HUDEP-2 (cell line): ENCODE measurements at regions not wholly inside any gene's neighbourhood (a gene's known extent, or its start where the extent isn't known, plus 50 kb on each side); places are given as distances from the start of the nearest gene placed in this dataset.

Source experiments
- DNase-seq, 76 experiments: peaks; one replicate each; lab custom pipeline; 2025; ENCODE audit not compliant: unreplicated experiment in 76 of 76; lab: John Stamatoyannopoulos, UW

GRCh38 chr14:97724265-97724731 is 927.1 kb downstream of the VRK1 start:
- DNase-seq = no peak

DNA sequence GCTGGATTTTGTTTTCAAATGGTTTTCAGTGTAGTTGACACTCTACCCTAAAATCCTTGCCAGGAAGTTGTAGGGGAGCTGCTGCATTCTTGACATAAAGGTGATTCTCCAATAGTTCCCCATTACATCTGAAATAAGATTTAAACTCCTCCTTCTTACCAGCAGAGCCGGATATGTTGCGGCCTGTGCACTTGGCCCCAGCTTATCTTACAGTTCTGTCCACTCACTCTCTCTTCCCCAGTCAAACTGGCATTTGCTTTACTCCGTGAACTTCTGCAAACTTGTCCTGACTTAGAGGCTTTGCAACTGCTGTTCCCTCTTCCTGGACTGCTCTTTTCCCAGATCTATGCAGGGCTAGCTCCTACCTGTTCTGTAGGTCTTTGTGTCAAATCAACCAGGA is 929.5 kb downstream of the VRK1 start:
- no peak for DNase-seq

GRCh38 chr14:97730706-97731105 is 933.5 kb downstream of the VRK1 start:
- DNase-seq = no peak

- no peak for DNase-seq
Measured at GRCh38 chr14:97731800-97732199, 934.6 kb downstream of the VRK1 start.

DNA sequence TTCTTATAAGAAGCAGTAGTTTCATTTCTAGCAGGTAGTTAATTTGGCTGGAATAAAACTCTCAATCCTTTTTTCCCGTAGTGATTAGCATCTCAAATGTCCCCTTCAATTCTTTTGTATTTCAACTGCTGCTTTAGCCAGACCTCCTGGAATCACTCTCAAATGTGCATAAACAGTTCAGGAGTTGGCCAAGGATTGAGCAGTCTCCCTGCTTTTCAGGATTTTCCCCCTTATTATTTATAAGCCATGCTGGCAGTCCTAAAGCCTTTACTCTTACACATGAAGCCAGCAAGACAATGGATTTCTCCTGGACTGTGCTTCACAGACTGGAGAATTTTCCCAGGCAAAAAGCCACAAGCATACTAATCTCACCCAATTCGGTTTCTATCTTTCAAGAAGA is 950.1 kb downstream of the VRK1 start:
- DNase-seq = no peak

GRCh38 chr14:97748616-97749015 is 951.4 kb downstream of the VRK1 start:
- no peak for DNase-seq

GRCh38 chr14:97757491-97757890 is 960.3 kb downstream of the VRK1 start:
- DNase-seq = no peak

GRCh38 chr14:97760050-97760449 is 962.9 kb downstream of the VRK1 start:
- DNase-seq = no peak

DNA sequence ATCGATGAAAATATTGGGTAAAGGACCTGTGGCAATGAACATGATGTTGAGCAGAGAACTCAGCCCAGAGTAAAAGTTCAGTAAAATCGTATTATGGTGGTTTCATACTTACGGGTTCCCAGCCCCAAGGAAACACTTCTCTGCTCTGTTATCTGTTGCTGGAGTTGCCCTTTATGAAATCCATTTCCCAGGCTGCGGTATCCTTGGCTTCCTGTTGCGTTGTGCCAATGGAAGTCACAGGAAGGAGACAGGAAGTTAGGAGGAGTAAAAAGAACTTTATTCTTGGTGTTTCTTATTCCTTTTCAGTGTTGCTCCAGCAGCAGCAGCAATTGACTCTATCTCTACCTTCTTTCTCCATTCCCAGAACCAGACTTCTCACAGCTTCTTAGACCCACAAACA is 965.2 kb downstream of the VRK1 start:
- DNase-seq = no peak

DNA sequence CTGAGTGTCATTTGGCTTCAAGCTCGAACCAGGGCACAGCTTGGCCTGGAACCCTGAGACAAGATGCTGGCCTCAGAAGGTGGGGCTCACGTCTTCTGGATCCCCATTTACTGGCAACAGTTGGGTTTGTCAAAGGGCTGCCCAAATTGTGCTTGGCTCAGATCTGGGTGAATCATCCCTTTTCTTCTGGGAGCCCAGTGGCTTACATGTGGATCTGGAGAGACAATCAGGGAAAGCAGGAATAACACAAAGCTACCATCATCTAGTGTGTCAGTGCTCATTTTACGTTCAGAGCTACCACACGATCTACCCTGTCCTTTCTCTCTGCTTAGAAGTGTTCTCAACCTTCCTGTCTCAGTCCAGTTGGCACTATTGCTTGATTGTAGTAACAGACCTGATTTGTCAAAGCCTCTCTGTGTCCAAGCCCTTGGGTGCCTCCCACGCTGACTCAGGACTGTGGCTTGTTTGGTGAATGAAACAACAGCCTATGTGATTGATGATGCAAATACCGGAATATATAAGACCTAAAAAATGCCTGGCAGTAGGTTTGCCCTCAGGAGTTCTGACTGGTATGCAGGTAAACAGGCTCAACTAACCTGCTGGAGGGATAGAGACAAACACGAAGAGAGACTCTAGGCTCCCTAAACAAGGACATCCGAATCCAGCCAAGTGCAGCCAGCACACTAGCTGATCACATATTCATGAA is 974.3 kb downstream of the VRK1 start:
- no peak for DNase-seq

- DNase-seq = no peak
Measured at GRCh38 chr14:97773598-97773997, 976.4 kb downstream of the VRK1 start.

DNA sequence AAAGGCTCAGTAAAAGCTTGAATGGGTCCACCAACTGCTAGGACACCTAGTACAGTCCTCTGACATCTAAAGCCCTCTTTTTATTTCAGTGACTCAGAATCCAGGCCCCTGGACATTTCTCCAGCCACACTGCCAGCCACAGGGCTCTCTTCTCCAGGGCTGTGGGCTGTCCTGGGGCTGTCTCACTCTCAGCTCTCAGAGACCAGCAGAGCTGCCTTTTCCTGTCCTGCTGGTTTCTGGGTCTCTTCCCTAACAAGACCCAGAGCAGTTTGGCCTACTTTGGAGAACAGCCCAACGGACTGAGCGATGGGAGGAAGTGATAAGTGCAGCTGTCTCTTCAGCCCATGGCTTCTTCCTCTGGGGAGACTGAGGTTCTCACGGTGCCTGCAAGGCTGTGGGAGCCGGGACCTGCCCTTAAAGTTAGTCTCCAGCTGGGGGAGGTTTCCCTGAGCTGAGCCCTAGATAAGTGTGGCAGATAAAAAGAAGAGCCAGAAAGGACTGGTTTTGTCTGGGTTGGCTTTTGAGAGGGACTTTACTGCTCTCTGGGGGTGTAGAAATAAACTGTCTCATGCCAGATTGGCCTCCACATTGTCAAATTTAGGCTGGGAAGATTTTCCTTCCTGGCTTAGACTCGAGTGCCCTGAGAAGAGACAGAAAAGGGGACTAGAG is 979.8 kb downstream of the VRK1 start:
- no peak for DNase-seq

DNA sequence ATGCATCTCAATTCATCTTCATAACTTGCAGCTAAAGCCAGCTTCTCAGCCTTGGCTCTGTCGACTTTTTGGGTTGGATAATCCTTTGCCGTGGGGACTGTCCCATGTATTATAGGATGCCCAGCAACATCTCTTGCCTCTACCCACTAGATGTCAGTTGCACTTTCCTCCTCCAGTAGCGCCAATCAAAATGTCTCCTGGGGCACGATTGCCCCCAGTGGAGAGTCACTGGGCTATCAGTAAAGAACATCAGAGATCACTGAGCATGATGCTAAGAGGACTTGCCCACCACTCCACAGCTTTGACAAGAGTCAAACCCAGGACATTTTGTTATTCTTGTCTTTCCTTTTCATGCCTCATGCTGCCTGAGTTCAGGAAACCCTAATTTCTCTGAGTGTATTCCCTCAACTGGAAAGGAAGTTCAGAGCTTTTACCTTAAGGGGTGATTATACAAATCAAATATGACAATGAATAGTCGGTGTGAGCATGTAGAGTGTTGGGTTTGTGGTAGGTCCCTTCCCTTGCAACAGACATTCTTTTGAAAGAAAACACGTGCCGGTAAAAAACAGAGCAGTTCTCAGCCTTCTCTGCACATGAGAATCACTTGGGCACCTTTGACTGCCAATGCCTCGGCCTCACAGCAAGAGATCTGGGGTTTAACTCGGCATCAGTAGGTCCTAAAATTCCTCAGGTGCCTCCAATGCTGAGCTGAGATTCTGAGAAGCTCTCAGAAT is 980.6 kb downstream of the VRK1 start:
- no peak for DNase-seq

GRCh38 chr14:97779140-97779539 is 982.0 kb downstream of the VRK1 start:
- DNase-seq = no peak

DNA sequence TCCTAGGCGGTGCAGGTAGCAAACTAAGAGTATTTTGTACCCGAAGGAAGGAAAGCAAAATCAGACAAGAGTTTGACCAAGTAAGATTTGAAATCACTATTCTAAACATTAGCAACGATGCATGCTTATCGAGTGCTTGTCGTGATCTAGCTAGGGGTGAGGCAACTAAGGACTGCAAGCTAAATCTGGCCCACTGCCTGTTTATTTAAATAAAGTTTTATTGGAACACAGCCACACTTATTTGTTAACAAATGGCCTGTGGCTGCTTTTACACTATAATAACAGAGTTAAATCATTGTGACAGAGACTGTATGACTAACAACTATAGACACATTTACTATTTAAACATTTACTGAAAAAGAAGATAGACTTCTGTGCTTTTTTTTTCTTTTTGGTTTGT is 983.6 kb downstream of the VRK1 start:
- DNase-seq = no peak

GRCh38 chr14:97781961-97782360 is 984.8 kb downstream of the VRK1 start:
- no peak for DNase-seq

GRCh38 chr14:97782871-97783414 is 985.8 kb downstream of the VRK1 start:
- DNase-seq = no peak

DNA sequence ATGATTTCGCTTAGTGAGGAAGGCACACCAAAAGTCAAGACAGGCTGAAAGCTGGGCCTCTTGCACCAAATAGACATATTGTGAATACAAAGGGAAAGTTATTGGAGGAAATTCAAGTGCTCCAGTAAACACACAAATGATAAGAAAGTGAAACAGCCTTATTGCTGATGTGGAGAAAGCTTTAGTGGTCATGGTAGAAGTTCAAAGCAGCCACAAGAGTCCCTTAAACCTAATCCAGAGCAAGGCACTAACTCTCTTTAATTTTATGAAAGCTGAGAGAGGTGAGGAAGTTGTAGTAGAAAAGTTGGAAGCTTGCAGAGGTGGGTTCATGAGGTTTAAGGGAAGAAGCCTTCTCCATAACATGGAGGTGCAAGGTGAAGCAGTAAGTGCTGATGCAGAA is 988.3 kb downstream of the VRK1 start:
- DNase-seq = no peak

DNA sequence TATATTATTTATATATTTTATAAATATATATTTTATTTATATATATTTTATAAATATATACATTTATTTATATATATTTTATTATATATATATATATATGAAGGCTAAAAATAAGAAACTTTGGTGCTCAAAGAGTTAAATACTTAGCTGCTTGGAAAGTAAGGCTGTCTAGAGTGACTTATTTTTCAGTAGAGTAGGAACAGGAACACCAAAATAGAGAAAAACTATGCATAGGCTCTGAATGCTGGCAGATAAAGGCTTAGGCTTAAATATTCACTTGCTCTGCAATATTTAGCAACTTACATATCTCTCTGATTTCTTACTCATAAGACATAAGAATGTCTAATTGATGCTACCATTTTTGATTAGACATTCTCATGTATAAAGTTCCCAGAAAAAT is 991.2 kb downstream of the VRK1 start:
- DNase-seq = no peak

DNA sequence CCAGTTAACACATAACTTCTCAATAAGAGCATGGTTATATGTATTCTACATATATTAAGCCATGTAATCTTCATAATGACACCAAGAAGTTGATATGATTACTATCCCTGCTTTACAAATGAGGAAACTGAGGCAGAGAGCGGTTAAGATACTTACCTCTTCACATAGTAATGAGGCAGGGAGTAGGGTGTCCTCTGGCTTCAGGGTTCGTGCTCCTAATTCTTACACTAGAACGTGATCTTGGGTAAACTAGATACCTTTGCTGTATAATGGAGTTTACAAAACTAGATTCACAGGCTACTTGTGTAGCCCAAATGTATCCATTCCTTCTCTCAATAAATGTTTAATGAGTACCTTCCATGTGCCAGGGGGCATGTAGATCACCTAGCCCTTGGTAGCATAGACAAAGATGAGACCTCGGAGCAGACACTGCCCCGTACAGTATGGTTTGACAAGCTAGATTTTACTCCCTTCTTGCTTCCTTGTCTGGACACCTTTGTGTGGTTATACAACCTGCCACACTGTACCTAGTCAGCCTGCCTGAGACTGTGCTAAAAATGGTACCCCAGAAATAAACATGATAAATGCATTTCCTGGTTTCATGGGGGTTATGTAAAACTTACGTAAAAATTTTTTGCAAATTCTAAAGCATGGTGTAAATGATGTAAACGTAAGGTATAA is 991.8 kb downstream of the VRK1 start:
- no peak for DNase-seq

- DNase-seq = no peak
Measured at GRCh38 chr14:97791072-97791471, 993.9 kb downstream of the VRK1 start.
